ENCODE measurements at regions not wholly inside any gene's neighbourhood (a gene's known extent, or its start where the extent isn't known, plus 50 kb on each side); places are given as distances from the start of the nearest gene placed in this dataset.

DNA sequence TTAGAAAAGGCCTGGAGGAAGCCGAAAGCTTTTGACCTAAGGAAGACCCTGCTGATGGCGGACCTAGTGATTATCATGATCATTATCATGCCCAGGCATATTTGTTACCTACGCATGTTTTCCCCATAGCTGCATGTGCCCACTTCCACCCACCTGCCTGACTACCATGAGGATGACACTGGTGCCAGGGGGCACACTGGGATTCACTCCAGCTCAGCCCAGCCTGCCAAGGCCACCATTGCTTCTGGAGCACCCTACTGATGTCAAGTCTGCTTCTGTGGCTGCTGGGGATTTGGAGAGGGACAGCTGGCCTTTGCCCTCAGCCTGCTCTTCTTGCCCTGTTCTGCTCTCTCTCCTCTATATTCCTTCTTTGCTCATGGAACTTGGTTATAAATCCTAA lies 124.7 kb upstream of the NALF2 start:
- H3K9me3 Mint-ChIP-seq (ENCODE audit: unreplicated experiment): peaks cover 17% of the 10 kb centered on the region
- H3K27me3 Mint-ChIP-seq (ENCODE audit: unreplicated experiment): no peaks in the 10 kb centered on the region
- H3K4me1 Mint-ChIP-seq (ENCODE audit: unreplicated experiment): no peaks in the 10 kb centered on the region
- peak; percentile 36 for DNase-seq (ENCODE audit: extremely low spot score, unreplicated experiment)
- no peak overlapping the region for H3K27ac Mint-ChIP-seq (ENCODE audit: unreplicated experiment)
- no peaks in the 10 kb centered on the region for H3K36me3 Mint-ChIP-seq (ENCODE audit: unreplicated experiment)
- no peak overlapping the region for H3K4me3 Mint-ChIP-seq (ENCODE audit: unreplicated experiment)
- TF ChIP-seq, protein P1, sequence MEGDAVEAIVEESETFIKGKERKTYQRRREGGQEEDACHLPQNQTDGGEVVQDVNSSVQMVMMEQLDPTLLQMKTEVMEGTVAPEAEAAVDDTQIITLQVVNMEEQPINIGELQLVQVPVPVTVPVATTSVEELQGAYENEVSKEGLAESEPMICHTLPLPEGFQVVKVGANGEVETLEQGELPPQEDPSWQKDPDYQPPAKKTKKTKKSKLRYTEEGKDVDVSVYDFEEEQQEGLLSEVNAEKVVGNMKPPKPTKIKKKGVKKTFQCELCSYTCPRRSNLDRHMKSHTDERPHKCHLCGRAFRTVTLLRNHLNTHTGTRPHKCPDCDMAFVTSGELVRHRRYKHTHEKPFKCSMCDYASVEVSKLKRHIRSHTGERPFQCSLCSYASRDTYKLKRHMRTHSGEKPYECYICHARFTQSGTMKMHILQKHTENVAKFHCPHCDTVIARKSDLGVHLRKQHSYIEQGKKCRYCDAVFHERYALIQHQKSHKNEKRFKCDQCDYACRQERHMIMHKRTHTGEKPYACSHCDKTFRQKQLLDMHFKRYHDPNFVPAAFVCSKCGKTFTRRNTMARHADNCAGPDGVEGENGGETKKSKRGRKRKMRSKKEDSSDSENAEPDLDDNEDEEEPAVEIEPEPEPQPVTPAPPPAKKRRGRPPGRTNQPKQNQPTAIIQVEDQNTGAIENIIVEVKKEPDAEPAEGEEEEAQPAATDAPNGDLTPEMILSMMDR (IDR thresholded peaks at IDR 0.05): no peak

DNA sequence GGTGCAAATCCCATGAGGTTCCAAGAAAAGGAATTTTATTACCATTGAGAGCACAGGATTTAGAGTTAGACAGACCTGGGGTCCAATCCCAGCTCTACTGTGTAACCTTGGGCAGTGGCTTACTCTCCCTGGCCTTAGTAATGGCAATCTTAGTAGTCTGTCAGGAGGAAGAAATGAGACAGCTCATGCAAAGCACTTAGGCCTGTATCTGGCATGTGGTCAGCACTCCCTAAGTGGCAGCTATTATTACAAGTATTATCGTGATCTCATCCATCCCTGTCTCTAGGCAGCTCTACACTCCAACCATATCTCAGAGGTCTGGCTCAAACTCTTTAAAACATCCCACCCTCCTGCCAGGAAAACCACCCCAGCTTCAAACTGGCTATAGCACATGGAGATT lies 129.6 kb upstream of the NALF2 start:
- H3K27me3 Mint-ChIP-seq (ENCODE audit: unreplicated experiment): no peaks in the 10 kb centered on the region
- H3K4me3 Mint-ChIP-seq (ENCODE audit: unreplicated experiment): no peak overlapping the region
- no peaks in the 10 kb centered on the region for H3K4me1 Mint-ChIP-seq (ENCODE audit: unreplicated experiment)
- H3K9me3 Mint-ChIP-seq (ENCODE audit: unreplicated experiment): peaks cover 21% of the 10 kb centered on the region
- peak; percentile 10 for DNase-seq (ENCODE audit: extremely low spot score, unreplicated experiment)
- no peaks in the 10 kb centered on the region for H3K36me3 Mint-ChIP-seq (ENCODE audit: unreplicated experiment)
- TF ChIP-seq, protein P1 (IDR thresholded peaks at IDR 0.05): no peak
- no peak overlapping the region for H3K27ac Mint-ChIP-seq (ENCODE audit: unreplicated experiment)

DNA sequence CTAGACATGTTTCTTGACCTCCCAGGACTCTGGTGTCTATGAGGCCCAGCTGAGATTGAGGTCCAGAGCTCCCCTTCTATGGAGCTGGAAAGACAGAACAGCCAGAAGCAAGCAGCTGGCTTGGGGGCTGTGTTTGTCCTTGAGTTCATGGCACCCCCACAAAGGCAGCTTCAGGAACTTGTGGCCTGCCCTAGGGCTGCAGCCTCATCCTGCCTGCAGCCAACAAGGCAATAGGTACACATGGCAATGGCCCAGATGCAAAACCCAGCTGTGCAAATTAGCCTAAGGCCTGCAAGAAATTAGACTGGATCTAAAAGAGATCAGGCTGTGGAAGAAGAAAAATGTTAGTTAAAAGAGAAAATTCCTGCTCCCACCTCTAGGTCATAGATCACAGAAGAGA lies 131.7 kb upstream of the NALF2 start:
- H3K4me3 Mint-ChIP-seq (ENCODE audit: unreplicated experiment): no peak overlapping the region

DNA sequence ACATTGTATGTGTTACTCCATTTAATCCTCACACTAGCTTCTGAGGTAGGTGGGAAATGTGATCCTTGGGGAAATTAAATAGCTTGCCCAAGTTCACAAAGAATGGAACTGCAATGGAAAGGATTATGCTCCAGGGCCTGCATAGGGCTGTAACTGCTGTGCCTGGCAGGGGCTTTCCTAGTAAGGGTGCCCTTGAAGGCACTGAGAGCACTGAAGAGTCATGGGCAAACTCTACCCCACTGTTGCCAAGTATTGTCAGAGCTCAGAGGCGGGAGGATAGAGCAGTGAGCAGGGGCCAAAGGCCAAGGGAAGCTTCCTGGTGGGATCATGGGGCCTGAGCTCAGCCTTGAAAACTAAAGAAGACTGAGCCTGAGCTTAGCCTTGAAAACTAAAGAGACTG lies 133.0 kb upstream of the NALF2 start:
- DNase-seq (ENCODE audit: extremely low spot score, unreplicated experiment): peak; percentile 44
- TF ChIP-seq, protein P1 (IDR thresholded peaks at IDR 0.05): no peak

More for the DNA sequence above, 131.7 kb upstream of the NALF2 start:
- H3K9me3 Mint-ChIP-seq (ENCODE audit: unreplicated experiment): peaks cover 22% of the 10 kb centered on the region
- no peaks in the 10 kb centered on the region for H3K4me1 Mint-ChIP-seq (ENCODE audit: unreplicated experiment)
- H3K27ac Mint-ChIP-seq (ENCODE audit: unreplicated experiment): no peak overlapping the region
- H3K27me3 Mint-ChIP-seq (ENCODE audit: unreplicated experiment): no peaks in the 10 kb centered on the region
- TF ChIP-seq, protein P1 (IDR thresholded peaks at IDR 0.05): no peak
- H3K36me3 Mint-ChIP-seq (ENCODE audit: unreplicated experiment): no peaks in the 10 kb centered on the region
- peak; percentile 44 for DNase-seq (ENCODE audit: extremely low spot score, unreplicated experiment)

DNA sequence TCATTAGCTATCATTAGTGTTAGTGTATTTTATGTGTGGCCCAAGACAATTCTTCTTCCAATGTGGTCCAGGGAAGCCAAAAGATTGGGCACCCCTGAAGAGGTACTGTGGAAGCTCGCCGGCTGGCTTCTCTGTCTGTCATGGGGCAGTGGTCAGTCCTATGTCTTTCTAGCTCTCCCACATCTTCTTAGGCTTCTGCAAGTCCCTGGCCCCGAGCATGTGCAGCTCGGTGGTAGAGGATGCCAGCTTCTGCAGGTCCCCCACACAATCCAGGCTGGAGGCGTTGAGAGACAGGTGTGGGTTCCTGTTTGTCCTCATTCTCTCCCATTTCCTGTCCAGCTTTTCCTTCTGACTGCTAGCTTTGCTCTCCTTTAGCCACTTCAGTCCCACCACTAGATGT lies 134.1 kb upstream of the NALF2 start:
- TF ChIP-seq, protein P1 (IDR thresholded peaks at IDR 0.05): no peak
- Mint-ChIP-seq H3K27ac (ENCODE audit: unreplicated experiment) (no peak overlapping the region), H3K4me3 (ENCODE audit: unreplicated experiment) (no peak overlapping the region), H3K36me3 (ENCODE audit: unreplicated experiment) (no peaks in the 10 kb centered on the region), H3K9me3 (ENCODE audit: unreplicated experiment) (peaks cover 9% of the 10 kb centered on the region), H3K27me3 (ENCODE audit: unreplicated experiment) (no peaks in the 10 kb centered on the region), H3K4me1 (ENCODE audit: unreplicated experiment) (no peaks in the 10 kb centered on the region)
- DNase-seq (ENCODE audit: extremely low spot score, unreplicated experiment): peak; percentile 72

More for the DNA sequence above, 133.0 kb upstream of the NALF2 start:
- no peak overlapping the region for H3K4me3 Mint-ChIP-seq (ENCODE audit: unreplicated experiment)
- H3K27me3 Mint-ChIP-seq (ENCODE audit: unreplicated experiment): no peaks in the 10 kb centered on the region
- H3K4me1 Mint-ChIP-seq (ENCODE audit: unreplicated experiment): no peaks in the 10 kb centered on the region
- H3K36me3 Mint-ChIP-seq (ENCODE audit: unreplicated experiment): no peaks in the 10 kb centered on the region
- no peak overlapping the region for H3K27ac Mint-ChIP-seq (ENCODE audit: unreplicated experiment)
- peaks cover 20% of the 10 kb centered on the region for H3K9me3 Mint-ChIP-seq (ENCODE audit: unreplicated experiment)
